ENCODE measurements at regions not wholly inside any gene's neighbourhood (a gene's known extent, or its start where the extent isn't known, plus 50 kb on each side); places are given as distances from the start of the nearest gene placed in this dataset.

- H3K9ac ChIP-seq (ENCODE audit: low read depth, low read length): no peak overlapping the region
- no peak overlapping the region for H3K4me3 ChIP-seq (ENCODE audit: low read depth, low read length)
- no peaks in the 10 kb centered on the region for H3K27me3 ChIP-seq (ENCODE audit: control insufficient read depth, insufficient read depth, low read length)
- no peaks in the 10 kb centered on the region for H3K36me3 ChIP-seq (ENCODE audit: control insufficient read depth, insufficient read depth, low read length)
- no peaks in the 10 kb centered on the region for H3K9me3 ChIP-seq (ENCODE audit: control insufficient read depth, insufficient read depth, low read length)
- H3K4me1 ChIP-seq (ENCODE audit: control insufficient read depth, insufficient read depth, low read length): no peaks in the 10 kb centered on the region
These were observed 70.7 kb upstream of the TAPT1 start for GRCh38 chr4:16297003-16297402.

- H3K27me3 ChIP-seq (ENCODE audit: control insufficient read depth, insufficient read depth, low read length): no peaks in the 10 kb centered on the region
- no peaks in the 10 kb centered on the region for H3K9me3 ChIP-seq (ENCODE audit: control insufficient read depth, insufficient read depth, low read length)
- no peaks in the 10 kb centered on the region for H3K36me3 ChIP-seq (ENCODE audit: control insufficient read depth, insufficient read depth, low read length)
- no peak overlapping the region for H3K4me3 ChIP-seq (ENCODE audit: low read depth, low read length)
- no peaks in the 10 kb centered on the region for H3K4me1 ChIP-seq (ENCODE audit: control insufficient read depth, insufficient read depth, low read length)
- H3K9ac ChIP-seq (ENCODE audit: low read depth, low read length): no peak overlapping the region
These were observed 68.2 kb upstream of the TAPT1 start for GRCh38 chr4:16294455-16294854.

- Histone ChIP-seq H3K4me1 (ENCODE audit: control insufficient read depth, insufficient read depth, low read length) (no peaks in the 10 kb centered on the region), H3K9ac (ENCODE audit: low read depth, low read length) (no peak overlapping the region), H3K27me3 (ENCODE audit: control insufficient read depth, insufficient read depth, low read length) (no peaks in the 10 kb centered on the region), H3K36me3 (ENCODE audit: control insufficient read depth, insufficient read depth, low read length) (no peaks in the 10 kb centered on the region), H3K4me3 (ENCODE audit: low read depth, low read length) (no peak overlapping the region), H3K9me3 (ENCODE audit: control insufficient read depth, insufficient read depth, low read length) (no peaks in the 10 kb centered on the region)
These were observed 67.1 kb upstream of the TAPT1 start for GRCh38 chr4:16293210-16293838.

GRCh38 chr4:16292585-16292984, 66.3 kb upstream of the TAPT1 start:
- H3K9me3 ChIP-seq (ENCODE audit: control insufficient read depth, insufficient read depth, low read length): no peaks in the 10 kb centered on the region
- H3K27me3 ChIP-seq (ENCODE audit: control insufficient read depth, insufficient read depth, low read length): no peaks in the 10 kb centered on the region
- H3K36me3 ChIP-seq (ENCODE audit: control insufficient read depth, insufficient read depth, low read length): no peaks in the 10 kb centered on the region
- no peak overlapping the region for H3K9ac ChIP-seq (ENCODE audit: low read depth, low read length)
- H3K4me3 ChIP-seq (ENCODE audit: low read depth, low read length): no peak overlapping the region
- no peaks in the 10 kb centered on the region for H3K4me1 ChIP-seq (ENCODE audit: control insufficient read depth, insufficient read depth, low read length)

- no peaks in the 10 kb centered on the region for H3K4me1 ChIP-seq (ENCODE audit: control insufficient read depth, insufficient read depth, low read length)
- no peaks in the 10 kb centered on the region for H3K9me3 ChIP-seq (ENCODE audit: control insufficient read depth, insufficient read depth, low read length)
- no peaks in the 10 kb centered on the region for H3K27me3 ChIP-seq (ENCODE audit: control insufficient read depth, insufficient read depth, low read length)
- H3K9ac ChIP-seq (ENCODE audit: low read depth, low read length): no peak overlapping the region
- H3K36me3 ChIP-seq (ENCODE audit: control insufficient read depth, insufficient read depth, low read length): no peaks in the 10 kb centered on the region
- H3K4me3 ChIP-seq (ENCODE audit: low read depth, low read length): no peak overlapping the region
These were observed 64.6 kb upstream of the TAPT1 start for GRCh38 chr4:16290681-16291420.

- H3K27me3 ChIP-seq (ENCODE audit: control insufficient read depth, insufficient read depth, low read length): no peaks in the 10 kb centered on the region
- H3K4me1 ChIP-seq (ENCODE audit: control insufficient read depth, insufficient read depth, low read length): no peaks in the 10 kb centered on the region
- H3K9ac ChIP-seq (ENCODE audit: low read depth, low read length): no peak overlapping the region
- H3K4me3 ChIP-seq (ENCODE audit: low read depth, low read length): no peak overlapping the region
- H3K36me3 ChIP-seq (ENCODE audit: control insufficient read depth, insufficient read depth, low read length): no peaks in the 10 kb centered on the region
- H3K9me3 ChIP-seq (ENCODE audit: control insufficient read depth, insufficient read depth, low read length): no peaks in the 10 kb centered on the region
These were observed 63.8 kb upstream of the TAPT1 start for GRCh38 chr4:16289897-16290554.

- Histone ChIP-seq H3K9me3 (ENCODE audit: control insufficient read depth, insufficient read depth, low read length) (peaks cover 10% of the 10 kb centered on the region), H3K9ac (ENCODE audit: low read depth, low read length) (no peak overlapping the region), H3K4me3 (ENCODE audit: low read depth, low read length) (no peak overlapping the region), H3K4me1 (ENCODE audit: control insufficient read depth, insufficient read depth, low read length) (no peaks in the 10 kb centered on the region), H3K27me3 (ENCODE audit: control insufficient read depth, insufficient read depth, low read length) (no peaks in the 10 kb centered on the region), H3K36me3 (ENCODE audit: control insufficient read depth, insufficient read depth, low read length) (no peaks in the 10 kb centered on the region)
These were observed 57.8 kb upstream of the TAPT1 start for GRCh38 chr4:16284050-16284449.

- Histone ChIP-seq H3K4me1 (ENCODE audit: control insufficient read depth, insufficient read depth, low read length) (no peaks in the 10 kb centered on the region), H3K36me3 (ENCODE audit: control insufficient read depth, insufficient read depth, low read length) (no peaks in the 10 kb centered on the region), H3K9me3 (ENCODE audit: control insufficient read depth, insufficient read depth, low read length) (peaks cover 8% of the 10 kb centered on the region), H3K4me3 (ENCODE audit: low read depth, low read length) (no peak overlapping the region), H3K9ac (ENCODE audit: low read depth, low read length) (no peak overlapping the region), H3K27me3 (ENCODE audit: control insufficient read depth, insufficient read depth, low read length) (no peaks in the 10 kb centered on the region)
These were observed 51.9 kb upstream of the TAPT1 start for GRCh38 chr4:16278178-16278577.
